Thoracic aorta (tissue), 2 donors: ENCODE measurements at regions not wholly inside any gene's neighbourhood (a gene's known extent, or its start where the extent isn't known, plus 50 kb on each side); places are given as distances from the start of the nearest gene placed in this dataset.

Source experiments
- ATAC-seq: fragments of 150-250 bp; one replicate; pipeline ENCODE4 v1.8.0; 2017; ENCODE audit warnings: low read depth; ENCODE audit not compliant: insufficient number of reproducible peaks, low FRiP score
- DNase-seq: peaks from one replicate; pipeline ENCODE4 v3.0.0-alpha.2; 2020; ENCODE audit warnings: low spot score
- H3K27ac ChIP-seq, 2 donors: fragments of 200-600 bp; sonication (generic); 1 replicate in 1 of 2; 2 replicates in 1 of 2; pipeline ENCODE4 v1.5.1; 2016; ENCODE audit warnings: mild to moderate bottlenecking in 2 of 2, moderate library complexity in 2 of 2
- H3K27me3 ChIP-seq: fragments of 200-600 bp; sonication (generic); replicated peaks from 2 replicates; pipeline ENCODE4 v1.6.0; 2016; ENCODE audit warnings: mild to moderate bottlenecking; ENCODE audit not compliant: insufficient read depth
- H3K36me3 ChIP-seq: fragments of 200-600 bp; sonication (generic); one replicate; pipeline ENCODE4 v1.5.1; 2016
- H3K4me1 ChIP-seq, 2 donors: fragments of 200-600 bp; sonication (generic); 1 replicate in 1 of 2; 2 replicates in 1 of 2; pipeline versions ENCODE4 v1.5.1 to v1.6.0; 2016; ENCODE audit warnings: low read depth in 2 of 2, mild to moderate bottlenecking in 1 of 2; ENCODE audit not compliant: control insufficient read depth in 1 of 2
- H3K4me3 ChIP-seq: fragments of 200-600 bp; sonication (generic); 2 replicates; pipeline ENCODE4 v1.5.1; 2016; ENCODE audit warnings: mild to moderate bottlenecking
- H3K9me3 ChIP-seq: fragments of 200-600 bp; sonication (generic); 2 replicates; pipeline ENCODE4 v1.5.1; 2016
- CTCF ChIP-seq: fragments of 200-600 bp; sonication (generic); IDR thresholded peaks from one replicate; pipeline ENCODE4 v1.5.1; 2019; ENCODE audit warnings: antibody characterized with exemption

- ATAC-seq (no peak), DNase-seq (no peak)
- Histone ChIP-seq H3K4me1 (peaks cover 4 to 15% of the 10 kb centered on the region in 2 donors), H3K4me3 (no peak overlapping the region), H3K27ac (no peak overlapping the region), H3K9me3 (no peaks in the 10 kb centered on the region), H3K27me3 (no peaks in the 10 kb centered on the region), H3K36me3 (no peaks in the 10 kb centered on the region)
- no peak for TF ChIP-seq CTCF
These were observed 53.2 kb upstream of the UBE2E3 start for GRCh38 chr2:180927030-180927686.

GRCh38 chr2:180925700-180926099 is 54.7 kb upstream of the UBE2E3 start:
- no peaks in the 10 kb centered on the region for H3K36me3 ChIP-seq
- H3K4me3 ChIP-seq, result no peak overlapping the region
- no peaks in the 10 kb centered on the region for H3K27me3 ChIP-seq
- H3K4me1 ChIP-seq, result peaks cover 4 to 15% of the 10 kb centered on the region in 2 donors
- TF ChIP-seq CTCF, result no peak
- no peak for ATAC-seq
- no peak for DNase-seq
- no peak overlapping the region for H3K27ac ChIP-seq
- no peaks in the 10 kb centered on the region for H3K9me3 ChIP-seq

- ATAC-seq, result no peak
- Histone ChIP-seq H3K9me3 (no peaks in the 10 kb centered on the region), H3K4me1 (peaks cover 4 to 15% of the 10 kb centered on the region in 2 donors), H3K4me3 (no peak overlapping the region), H3K36me3 (no peaks in the 10 kb centered on the region), H3K27ac (no peak overlapping the region), H3K27me3 (no peaks in the 10 kb centered on the region)
- no peak for TF ChIP-seq CTCF
- DNase-seq, result no peak
These were observed 56.3 kb upstream of the UBE2E3 start for GRCh38 chr2:180924063-180924462.

- DNase-seq, result no peak
- Histone ChIP-seq H3K4me1 (no peaks in the 10 kb centered on the region), H3K27ac (no peak overlapping the region), H3K36me3 (no peaks in the 10 kb centered on the region), H3K4me3 (no peak overlapping the region), H3K9me3 (no peaks in the 10 kb centered on the region), H3K27me3 (no peaks in the 10 kb centered on the region)
- no peak for TF ChIP-seq CTCF
- no peak for ATAC-seq
These were observed 69.4 kb upstream of the UBE2E3 start for GRCh38 chr2:180910831-180911665.

GRCh38 chr2:180907731-180908130 is 72.7 kb upstream of the UBE2E3 start:
- H3K4me1 ChIP-seq, result no peaks in the 10 kb centered on the region
- no peak for DNase-seq
- no peak for TF ChIP-seq CTCF
- H3K4me3 ChIP-seq, result no peak overlapping the region
- no peak for ATAC-seq
- H3K27me3 ChIP-seq, result no peaks in the 10 kb centered on the region
- H3K9me3 ChIP-seq, result no peaks in the 10 kb centered on the region
- H3K36me3 ChIP-seq, result no peaks in the 10 kb centered on the region
- no peak overlapping the region for H3K27ac ChIP-seq
